HFF-Myc (cell line): ENCODE measurements at regions not wholly inside any gene's neighbourhood (a gene's known extent, or its start where the extent isn't known, plus 50 kb on each side); places are given as distances from the start of the nearest gene placed in this dataset.

Experiments
- DNase-seq: peaks from one replicate; pipeline ENCODE4 v3.0.0-alpha.2; 2011; ENCODE audit warnings: low read depth; ENCODE audit errors: extremely low read depth
- H3K4me3 ChIP-seq: replicated peaks from 2 replicates; pipeline ENCODE4 v1.5.1; 2011; ENCODE audit warnings: low read depth, mild to moderate bottlenecking, control low read depth, low read length
- TF ChIP-seq, protein P1 (sequence below): IDR thresholded peaks from 2 replicates; pipeline ENCODE4 v1.5.1; 2012; ENCODE audit warnings: mild to moderate bottlenecking, low read depth, low read length, control low read depth; ENCODE audit errors: missing control alignments

- TF ChIP-seq, protein P1, sequence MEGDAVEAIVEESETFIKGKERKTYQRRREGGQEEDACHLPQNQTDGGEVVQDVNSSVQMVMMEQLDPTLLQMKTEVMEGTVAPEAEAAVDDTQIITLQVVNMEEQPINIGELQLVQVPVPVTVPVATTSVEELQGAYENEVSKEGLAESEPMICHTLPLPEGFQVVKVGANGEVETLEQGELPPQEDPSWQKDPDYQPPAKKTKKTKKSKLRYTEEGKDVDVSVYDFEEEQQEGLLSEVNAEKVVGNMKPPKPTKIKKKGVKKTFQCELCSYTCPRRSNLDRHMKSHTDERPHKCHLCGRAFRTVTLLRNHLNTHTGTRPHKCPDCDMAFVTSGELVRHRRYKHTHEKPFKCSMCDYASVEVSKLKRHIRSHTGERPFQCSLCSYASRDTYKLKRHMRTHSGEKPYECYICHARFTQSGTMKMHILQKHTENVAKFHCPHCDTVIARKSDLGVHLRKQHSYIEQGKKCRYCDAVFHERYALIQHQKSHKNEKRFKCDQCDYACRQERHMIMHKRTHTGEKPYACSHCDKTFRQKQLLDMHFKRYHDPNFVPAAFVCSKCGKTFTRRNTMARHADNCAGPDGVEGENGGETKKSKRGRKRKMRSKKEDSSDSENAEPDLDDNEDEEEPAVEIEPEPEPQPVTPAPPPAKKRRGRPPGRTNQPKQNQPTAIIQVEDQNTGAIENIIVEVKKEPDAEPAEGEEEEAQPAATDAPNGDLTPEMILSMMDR, result no peak
- H3K4me3 ChIP-seq, result no peak overlapping the region
- no peak for DNase-seq
These were observed 552.2 kb upstream of the LMO3 start for GRCh38 chr12:17158201-17158600.

DNA sequence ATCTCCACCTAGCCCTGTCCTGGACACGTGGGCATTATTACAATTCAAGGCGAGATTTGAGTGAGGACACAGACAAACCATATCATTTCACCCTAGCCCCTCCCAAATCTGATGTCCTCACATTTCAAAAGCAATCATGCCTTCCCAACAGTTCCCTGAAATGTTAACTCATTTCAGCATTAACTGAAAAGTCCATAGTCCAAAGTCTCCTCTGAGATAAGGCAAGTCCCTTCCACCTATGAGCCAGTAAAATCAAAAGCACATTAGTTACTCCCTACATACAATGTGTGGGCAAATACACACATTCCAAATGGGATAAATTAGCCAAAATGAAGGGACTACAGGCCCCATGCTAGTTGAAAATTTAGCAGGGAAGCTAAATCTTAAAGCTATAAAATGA lies 546.0 kb upstream of the LMO3 start:
- H3K4me3 ChIP-seq, result no peak overlapping the region
- DNase-seq, result no peak
- TF ChIP-seq, protein P1, result no peak

- H3K4me3 ChIP-seq, result no peak overlapping the region
- no peak for DNase-seq
- TF ChIP-seq, protein P1, result no peak
These were observed 542.7 kb upstream of the LMO3 start for GRCh38 chr12:17148706-17149105.

DNA sequence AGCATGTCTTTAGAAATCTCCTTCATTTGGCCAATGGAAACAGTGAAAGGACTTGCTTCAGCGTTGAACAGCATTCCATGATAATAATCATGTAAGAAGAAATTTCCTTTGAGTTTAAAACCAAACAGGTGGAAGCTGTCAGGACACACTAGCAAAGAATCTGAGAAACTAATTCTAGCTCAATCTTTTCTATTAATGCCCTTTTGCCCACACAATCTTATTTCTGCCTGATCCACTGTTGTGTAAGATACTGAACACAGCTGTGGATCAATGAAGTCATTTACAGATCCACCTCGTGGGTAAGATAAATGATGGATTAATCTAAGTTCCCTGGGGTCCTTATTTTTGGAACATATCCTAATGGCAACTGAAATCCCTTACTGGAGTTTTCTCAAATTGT lies 536.9 kb upstream of the LMO3 start:
- TF ChIP-seq, protein P1, result no peak
- no peak overlapping the region for H3K4me3 ChIP-seq
- DNase-seq, result no peak

DNA sequence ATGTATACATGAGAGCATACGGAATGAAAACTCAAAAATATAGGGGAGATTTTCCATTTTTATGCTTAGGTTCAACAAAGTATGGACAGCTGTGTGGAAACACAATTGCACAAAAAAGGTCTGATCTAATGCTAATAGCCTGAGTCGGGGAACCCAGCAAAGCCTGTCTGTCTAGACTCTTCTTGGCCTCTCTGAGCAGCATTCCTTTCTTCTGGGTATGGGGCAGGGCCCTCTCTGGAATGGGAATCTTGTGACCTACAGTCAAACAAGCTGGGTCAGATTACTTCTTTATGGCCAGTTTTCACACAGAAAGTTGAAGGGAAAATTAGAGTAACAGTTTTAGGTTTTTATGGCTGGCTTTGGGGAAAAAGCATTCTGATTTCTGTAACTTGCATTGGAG lies 534.0 kb upstream of the LMO3 start:
- H3K4me3 ChIP-seq, result no peak overlapping the region
- TF ChIP-seq, protein P1, result no peak
- no peak for DNase-seq

DNA sequence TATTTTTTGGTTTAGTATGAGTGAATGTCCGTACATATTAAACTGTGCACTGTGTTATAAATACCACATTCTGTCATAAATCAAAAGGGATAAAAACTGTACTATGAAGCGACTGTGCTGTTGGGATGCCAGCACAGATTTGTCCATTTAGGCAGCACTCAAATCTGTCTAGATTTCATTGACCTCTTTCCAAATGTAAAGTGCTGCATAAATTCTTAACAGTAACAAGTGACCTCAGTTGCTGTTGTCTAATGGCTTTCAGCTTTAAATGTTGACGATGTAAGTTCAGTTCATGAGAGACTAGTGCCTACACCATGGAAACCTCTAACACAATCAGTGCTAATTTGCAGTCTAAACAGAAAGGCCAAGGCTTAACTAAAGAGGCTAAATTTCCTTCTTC lies 531.4 kb upstream of the LMO3 start:
- TF ChIP-seq, protein P1, result no peak
- no peak overlapping the region for H3K4me3 ChIP-seq
- no peak for DNase-seq

DNA sequence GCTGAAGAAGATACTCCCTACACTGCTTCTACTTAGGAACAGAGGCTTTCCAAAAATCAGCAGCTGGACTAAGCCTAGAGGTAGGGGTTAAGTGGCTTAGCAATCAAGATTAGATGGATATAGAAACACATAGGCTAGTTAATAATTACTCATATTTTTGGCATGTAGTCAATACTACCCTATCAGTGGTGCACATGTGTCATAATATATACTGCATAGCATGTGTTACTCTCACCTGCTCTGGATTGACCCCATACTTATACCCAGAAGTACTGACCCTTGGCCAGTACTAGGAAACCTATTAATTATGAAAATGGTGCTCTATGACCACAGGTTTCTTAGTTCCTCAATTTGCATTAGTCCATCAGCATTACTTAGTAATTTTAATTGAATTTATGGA lies 528.4 kb upstream of the LMO3 start:
- DNase-seq, result no peak
- TF ChIP-seq, protein P1, result no peak

More for the DNA sequence above, 528.4 kb upstream of the LMO3 start:
- H3K4me3 ChIP-seq, result no peak overlapping the region
